Right kidney (tissue), 1 donor: ENCODE measurements at regions not wholly inside any gene's neighbourhood (a gene's known extent, or its start where the extent isn't known, plus 50 kb on each side); places are given as distances from the start of the nearest gene placed in this dataset.
"Not testable (repeated sequence)": the region's sequence is repeated elsewhere in the genome, so short reads cannot be mapped to it uniquely, and the experiment has no call there.

ENCODE experiments used
- DNase-seq: peaks from one replicate; pipeline ENCODE4 v3.0.0-alpha.2; 2016

DNA sequence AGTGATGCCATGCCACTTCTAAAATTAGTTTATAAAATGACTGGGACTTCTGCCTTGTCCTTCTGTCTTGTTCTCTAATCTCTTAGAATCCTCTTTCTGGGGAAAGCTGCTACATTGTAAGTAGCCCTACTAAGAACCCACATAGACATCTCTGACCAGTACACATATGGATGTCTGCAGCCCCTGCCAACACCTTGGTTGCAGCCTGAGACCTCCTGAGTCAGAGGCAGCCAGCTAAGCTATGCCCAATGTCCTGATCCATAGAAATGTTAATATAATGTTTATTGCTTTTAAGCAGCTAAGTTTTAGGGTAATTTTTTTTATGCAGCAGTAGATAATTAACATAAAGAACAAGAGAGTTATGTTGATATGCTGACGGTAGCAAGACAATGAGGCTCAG, 1029.5 kb upstream of the INTU start:
- DNase-seq, result no peak

DNA sequence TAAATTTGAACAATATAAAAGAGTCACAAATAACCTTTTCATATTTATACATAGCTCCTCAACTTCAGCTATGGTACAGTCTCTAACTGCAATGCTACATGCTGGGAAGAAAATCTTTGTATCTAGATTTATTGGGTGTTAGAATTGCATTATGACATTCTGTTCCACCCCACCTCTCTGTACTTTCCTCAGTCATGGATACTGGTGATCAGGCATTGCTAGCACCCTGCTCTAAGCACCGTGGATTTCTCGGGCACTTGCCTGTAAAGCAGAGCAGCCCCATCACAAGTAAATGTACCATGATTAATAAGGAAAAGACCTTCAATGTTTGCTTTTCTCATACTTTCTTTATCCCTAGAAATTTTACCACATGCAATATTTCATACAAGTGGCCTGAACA, 1028.9 kb upstream of the INTU start:
- DNase-seq, result no peak

DNA sequence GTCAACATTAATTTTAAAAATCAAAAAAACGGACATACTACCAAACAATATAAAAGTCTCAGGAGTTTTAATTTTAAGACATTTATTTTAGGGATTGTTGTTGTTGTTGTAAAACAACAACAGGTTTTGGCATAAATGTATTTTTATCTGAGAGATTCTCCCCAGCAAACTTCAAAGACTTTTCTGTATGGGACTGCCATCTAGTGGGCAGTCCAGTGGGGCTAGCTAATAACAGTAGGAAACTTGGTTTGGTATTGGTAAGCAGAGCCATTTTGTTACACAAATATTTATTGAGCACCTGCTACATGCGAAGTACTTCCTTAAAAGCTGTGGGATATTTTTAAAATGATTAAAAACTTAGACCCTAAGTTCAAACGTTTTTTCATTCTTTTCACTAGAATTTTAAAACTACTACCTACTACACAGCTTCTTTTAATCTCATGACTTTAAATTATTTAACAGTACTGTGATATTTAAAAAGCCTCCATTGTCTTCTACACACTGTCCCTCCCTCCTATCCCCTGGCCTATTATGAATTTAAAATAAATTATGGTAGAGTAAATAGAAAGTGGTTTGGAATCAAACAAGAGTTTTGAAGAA, 1028.4 kb upstream of the INTU start:
- DNase-seq, result no peak

DNA sequence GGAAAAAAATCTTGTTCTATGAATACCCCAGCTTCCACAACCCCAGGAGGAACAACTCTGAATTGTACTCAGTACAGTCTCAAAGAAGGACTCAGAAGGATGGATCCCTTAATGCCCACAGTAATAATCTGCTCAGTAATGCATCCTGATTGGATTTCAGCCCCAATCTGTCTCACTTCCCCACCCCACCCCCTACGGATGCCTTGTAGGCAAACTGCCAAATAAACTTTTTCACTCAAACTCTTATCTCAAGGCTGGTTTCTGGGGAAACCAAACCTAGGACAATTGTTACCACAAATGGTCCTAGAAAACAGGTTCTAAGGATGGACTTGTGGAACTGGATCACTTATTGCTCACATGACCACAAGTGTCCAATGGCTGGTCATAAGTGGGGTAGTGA, 1021.8 kb upstream of the INTU start:
- no peak for DNase-seq

- DNase-seq, result no peak
Observed at GRCh38 chr4:126611900-126612299, 1020.9 kb upstream of the INTU start.

- no peak for DNase-seq
Observed at GRCh38 chr4:126614356-126614855, 1018.4 kb upstream of the INTU start.

DNA sequence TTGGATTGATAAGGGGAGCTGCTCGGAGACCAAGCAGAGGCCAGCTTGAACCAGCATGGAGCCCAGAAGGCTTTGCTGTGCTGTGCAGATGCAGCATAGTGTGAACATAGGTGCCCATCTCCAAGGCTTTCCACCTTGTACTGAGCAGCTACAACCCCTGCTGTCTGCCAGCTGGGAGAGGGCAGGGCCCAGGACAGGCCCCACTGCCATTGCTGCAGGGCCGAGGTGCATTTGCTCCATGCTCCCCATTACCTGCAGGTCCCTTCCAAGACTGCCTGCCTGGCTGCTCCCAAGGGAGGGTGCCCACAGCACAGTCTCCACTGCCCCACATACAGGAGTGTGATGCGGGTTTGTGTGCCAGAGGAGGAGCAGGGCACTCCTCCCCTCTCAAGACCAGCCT, 1016.0 kb upstream of the INTU start:
- no peak for DNase-seq

- no peak for DNase-seq
Observed at GRCh38 chr4:126627255-126627654, 1005.5 kb upstream of the INTU start.

DNA sequence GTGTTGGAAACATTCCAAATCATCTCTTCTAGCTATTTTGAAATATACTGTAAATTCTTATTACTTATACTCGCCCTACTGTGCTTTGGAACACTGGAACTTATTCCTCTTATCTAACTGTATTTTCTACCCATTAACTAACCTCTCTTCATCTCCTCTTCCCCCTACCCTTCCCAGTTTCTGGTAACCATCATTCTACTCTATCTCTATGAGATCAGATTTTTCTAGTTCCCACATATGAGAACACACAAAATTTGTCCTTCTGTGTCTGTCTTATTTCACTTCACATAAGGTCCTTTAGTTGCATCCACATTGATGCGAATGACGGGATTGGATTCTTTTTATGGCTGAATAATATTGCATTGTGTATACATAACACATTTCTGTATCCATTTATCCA, 1003.8 kb upstream of the INTU start:
- DNase-seq, result no peak

GRCh38 chr4:126630230-126630629, 1002.5 kb upstream of the INTU start:
- no peak for DNase-seq

DNA sequence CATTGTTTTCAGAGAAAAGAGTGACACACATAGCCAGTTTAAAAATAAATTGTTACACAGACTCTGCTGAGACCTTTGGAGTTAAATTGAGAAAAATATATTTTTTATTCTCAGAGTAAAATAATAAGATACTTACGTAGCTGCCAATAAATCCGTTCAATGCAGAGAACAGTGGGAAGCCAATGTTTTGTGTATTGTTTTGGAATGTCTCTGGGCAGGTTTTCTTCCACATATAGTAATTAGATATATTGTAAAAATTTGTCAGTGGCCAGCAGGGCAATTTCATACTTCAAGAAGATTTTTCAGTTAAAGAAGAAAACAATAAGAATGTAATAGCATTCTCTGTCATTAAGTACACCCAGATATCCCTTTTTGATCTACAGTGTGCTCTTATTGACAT, 999.5 kb upstream of the INTU start:
- DNase-seq, result no peak

GRCh38 chr4:126637706-126638105, 995.1 kb upstream of the INTU start:
- DNase-seq, result no peak

DNA sequence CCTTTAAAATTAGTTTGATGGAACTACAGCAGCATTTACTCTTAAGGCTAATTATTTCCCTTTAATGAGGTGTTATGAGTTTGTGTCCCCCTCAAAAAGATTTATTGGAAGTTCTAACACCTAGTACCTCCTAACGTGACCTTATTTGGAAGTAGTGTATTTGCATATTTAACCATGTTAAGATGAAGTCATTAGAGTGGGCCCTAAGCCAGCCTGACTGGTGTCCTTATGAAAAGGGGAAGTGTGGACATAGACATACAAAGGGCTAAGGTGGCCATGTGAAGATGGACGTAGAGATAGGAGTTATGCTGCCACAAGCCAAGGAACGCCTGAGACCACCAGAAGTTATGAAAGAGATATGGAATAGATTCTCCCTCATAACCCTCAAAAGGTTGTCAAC, 985.4 kb upstream of the INTU start:
- no peak for DNase-seq

- DNase-seq, result peak; percentile 4
Observed at GRCh38 chr4:126647756-126648397, 984.9 kb upstream of the INTU start.

- no peak for DNase-seq
Observed at GRCh38 chr4:126658411-126658810, 974.3 kb upstream of the INTU start.

GRCh38 chr4:126661194-126661593, 971.6 kb upstream of the INTU start:
- DNase-seq, result no peak

DNA sequence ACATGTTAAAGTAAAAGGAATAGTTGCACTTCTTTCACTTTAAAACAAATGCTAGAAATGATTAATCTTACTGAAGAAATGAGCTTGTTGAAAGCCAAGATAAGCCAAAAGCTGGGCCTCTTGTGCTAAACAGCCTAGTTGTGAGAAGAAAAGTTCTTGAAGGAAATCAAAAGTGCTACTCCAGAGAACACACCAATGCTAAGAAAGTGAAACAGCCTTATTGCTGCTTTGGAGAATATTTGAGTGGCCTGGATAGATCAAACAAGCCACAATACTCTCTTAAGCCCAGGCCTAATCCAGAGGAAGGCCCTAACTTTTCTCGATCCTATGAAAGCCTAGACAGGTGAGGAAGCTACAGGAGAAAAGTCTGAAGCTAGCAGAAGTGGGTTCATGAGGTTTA, 967.9 kb upstream of the INTU start:
- DNase-seq, result no peak

DNA sequence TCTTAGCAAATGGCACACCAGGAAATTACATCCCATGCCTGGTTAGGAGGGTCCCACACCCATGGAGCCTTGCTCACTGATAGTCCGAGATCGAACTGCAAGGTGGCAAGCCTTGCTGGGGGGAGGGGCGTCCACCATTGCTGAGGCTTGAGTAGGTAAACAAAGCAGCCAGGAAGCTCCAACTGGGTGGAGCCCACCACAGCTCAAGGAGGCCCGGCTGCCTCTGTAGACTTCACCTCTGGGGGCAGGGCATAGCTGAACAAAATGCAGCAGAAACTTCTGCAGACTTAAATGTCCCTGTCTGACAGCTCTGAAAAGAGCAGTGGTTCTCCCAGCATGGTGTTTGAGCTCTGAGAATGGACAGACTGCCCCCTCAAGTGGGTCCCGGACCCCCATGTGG, 962.7 kb upstream of the INTU start:
- DNase-seq, result not testable (repeated sequence)

DNA sequence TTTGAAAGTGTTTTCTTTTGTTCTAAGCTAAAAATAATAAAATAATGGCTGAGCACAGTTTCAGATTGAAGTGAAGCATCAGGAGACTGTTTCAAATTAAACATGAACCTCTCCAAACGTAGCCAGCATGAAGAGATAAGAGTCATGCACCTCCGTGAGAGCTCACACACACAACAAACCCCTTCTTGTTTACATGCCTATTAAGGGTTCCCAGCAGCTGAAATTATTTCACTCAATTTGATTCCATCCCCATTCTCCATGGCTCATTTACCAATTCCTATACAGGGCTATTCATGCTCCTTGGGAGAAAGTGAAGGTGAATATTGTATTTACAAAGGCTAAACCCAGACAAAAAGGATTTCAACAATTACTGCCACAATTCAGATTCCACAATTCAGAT, 954.1 kb upstream of the INTU start:
- DNase-seq, result no peak

DNA sequence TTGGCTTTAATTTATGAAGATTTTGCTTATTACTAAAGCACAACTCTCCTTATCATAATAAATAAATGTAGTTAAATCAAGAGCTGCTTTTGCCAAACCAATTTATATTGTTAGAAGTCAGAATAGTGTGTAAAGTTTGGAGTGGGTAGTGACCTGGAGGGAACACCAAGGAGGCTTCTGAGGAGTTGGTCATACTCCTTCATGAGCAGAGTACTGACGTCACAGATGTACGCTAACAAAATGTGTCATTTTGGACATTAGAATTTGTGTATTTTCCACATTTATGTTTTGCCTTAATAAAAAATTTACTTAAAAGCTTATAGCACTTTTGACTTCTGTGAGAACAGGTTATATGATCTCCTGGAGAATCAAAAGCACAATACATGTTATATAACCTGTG, 953.5 kb upstream of the INTU start:
- DNase-seq, result no peak

- DNase-seq, result no peak
Observed at GRCh38 chr4:126682250-126682649, 950.5 kb upstream of the INTU start.

DNA sequence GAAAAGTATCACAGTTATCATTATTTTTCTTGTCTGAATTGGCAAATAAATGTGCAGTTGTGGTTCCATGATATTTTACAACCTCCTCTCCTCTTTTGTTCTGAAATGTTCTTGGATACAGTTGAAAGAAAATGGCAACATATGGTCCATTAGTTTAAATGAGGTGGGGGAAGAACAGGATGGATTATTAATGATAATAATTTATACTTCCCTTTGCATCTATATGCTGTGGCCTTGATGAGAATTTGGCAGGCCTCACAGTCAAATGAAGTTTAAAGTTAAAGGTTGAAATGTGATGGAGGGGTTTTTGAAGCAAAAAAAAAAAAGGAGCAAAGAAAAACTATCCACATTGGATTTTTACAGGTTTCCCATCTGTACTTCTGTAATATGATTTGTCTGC, 946.3 kb upstream of the INTU start:
- no peak for DNase-seq

- no peak for DNase-seq
Observed at GRCh38 chr4:126687655-126688358, 945.0 kb upstream of the INTU start.

- DNase-seq, result no peak
Observed at GRCh38 chr4:126691797-126692196, 941.0 kb upstream of the INTU start.
